Large intestine (tissue), 3 donors: ENCODE measurements at regions not wholly inside any gene's neighbourhood (a gene's known extent, or its start where the extent isn't known, plus 50 kb on each side); places are given as distances from the start of the nearest gene placed in this dataset.

Experiments used
- DNase-seq, 2 donors: peaks; one replicate each; pipeline versions ENCODE4 v3.0.0 to v3.0.0-alpha.2; 2013
- H3K27ac ChIP-seq: one replicate; pipeline ENCODE4 v1.5.1; 2013; ENCODE audit warnings: low read length
- H3K27me3 ChIP-seq: 2 replicates; pipeline ENCODE4 v1.6.1; 2013; ENCODE audit warnings: low read length; ENCODE audit not compliant: control insufficient read depth, insufficient read depth
- H3K36me3 ChIP-seq: 2 replicates; pipeline ENCODE4 v1.6.1; 2013; ENCODE audit warnings: low read length; ENCODE audit not compliant: control insufficient read depth, insufficient read depth
- H3K4me1 ChIP-seq: one replicate; pipeline ENCODE4 v1.6.1; 2013; ENCODE audit warnings: low read length; ENCODE audit not compliant: control insufficient read depth, insufficient read depth
- H3K4me3 ChIP-seq: one replicate; pipeline ENCODE4 v1.5.1; 2013; ENCODE audit warnings: low read length
- H3K9me3 ChIP-seq: one replicate; pipeline ENCODE4 v1.6.1; 2013; ENCODE audit warnings: mild to moderate bottlenecking, low read depth, low read length, moderate library complexity; ENCODE audit not compliant: control insufficient read depth
- WGBS: methylation state at CpG from one replicate; pipeline ENCODE4 v1.1.5; 2013; ENCODE audit warnings: low lambda C conversion rate; ENCODE audit not compliant: insufficient coverage; 5-methylcytosine and 5-hydroxymethylcytosine counted together

DNA sequence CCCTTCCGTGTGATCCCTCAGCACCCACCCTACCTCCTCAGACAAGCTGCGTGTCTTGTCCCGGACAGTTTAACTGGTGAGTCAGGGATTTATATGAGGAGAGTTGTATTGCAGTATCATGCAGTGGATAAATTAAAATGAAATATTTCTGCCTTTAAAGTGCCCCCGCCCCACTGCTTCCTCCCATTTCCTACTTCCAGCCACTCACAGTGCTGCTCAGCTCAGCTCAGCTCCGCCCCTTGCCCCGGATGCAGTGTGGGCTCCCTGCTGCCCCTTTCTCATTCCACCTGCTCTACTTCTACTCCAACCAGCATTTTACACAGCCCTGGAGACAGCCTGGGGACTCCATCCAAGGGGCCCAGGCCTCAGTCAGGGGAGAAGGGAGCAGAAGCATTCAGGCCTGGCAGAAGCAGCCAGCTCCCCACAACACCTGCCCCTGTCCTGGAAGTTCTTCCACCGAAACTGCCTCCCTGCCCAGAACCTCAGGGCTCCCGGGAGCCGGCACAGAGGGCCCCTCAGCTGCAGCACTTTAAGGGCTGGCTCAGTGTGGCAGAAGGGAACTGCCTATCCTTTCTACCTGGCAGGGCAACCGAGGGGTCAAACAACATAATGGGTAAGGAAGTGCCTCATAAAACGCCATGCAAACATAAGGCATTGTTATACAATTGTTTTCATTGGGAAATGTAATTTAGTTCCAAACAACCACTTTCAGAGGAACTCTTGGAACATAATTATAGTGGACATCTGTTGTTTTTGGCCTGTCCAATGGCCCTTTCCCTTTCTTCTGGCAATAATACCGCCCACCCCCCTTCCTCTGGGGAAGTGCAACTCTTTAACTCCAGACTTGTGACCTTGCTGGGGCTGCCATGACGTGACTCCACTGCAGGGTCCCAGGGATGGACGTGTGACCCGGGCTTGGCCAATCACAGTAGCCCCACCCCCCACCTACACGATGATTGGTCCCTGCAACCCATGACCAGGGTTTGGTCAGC lies 102.3 kb downstream of the LIPG start:
- Histone ChIP-seq H3K9me3 (no peaks in the 10 kb centered on the region), H3K4me1 (peaks cover 15% of the 10 kb centered on the region), H3K36me3 (no peaks in the 10 kb centered on the region), H3K27me3 (no peaks in the 10 kb centered on the region), H3K4me3 (no peak overlapping the region), H3K27ac (no peak overlapping the region)
- no CpG with 5 or more reads among the region's 16 CpGs for WGBS
- no peak for DNase-seq

DNA sequence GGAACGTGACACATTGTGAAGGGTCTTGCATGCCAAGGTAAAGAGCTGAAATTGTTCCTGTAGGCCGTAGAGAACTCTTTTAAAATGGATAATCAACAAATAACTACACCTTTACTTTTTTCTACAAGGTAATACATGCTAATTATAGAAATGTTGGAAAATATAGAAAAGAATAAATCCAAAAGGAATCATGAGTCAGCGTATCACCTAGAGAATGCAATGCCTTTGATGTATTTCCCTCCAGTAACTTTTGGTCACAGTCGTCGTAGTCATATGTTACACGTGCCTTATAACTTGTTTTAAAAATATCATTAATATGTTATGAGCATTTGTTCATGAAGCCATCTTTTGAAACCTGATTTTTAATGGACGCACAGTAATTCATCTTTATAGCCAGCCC lies 100.6 kb downstream of the LIPG start:
- no peak overlapping the region for H3K4me3 ChIP-seq
- 100% methylated on average over 3 of the region's 7 CpGs for WGBS
- H3K36me3 ChIP-seq, result no peaks in the 10 kb centered on the region
- H3K9me3 ChIP-seq, result no peaks in the 10 kb centered on the region
- no peak for DNase-seq
- no peak overlapping the region for H3K27ac ChIP-seq
- H3K4me1 ChIP-seq, result peaks cover 26% of the 10 kb centered on the region
- no peaks in the 10 kb centered on the region for H3K27me3 ChIP-seq

DNA sequence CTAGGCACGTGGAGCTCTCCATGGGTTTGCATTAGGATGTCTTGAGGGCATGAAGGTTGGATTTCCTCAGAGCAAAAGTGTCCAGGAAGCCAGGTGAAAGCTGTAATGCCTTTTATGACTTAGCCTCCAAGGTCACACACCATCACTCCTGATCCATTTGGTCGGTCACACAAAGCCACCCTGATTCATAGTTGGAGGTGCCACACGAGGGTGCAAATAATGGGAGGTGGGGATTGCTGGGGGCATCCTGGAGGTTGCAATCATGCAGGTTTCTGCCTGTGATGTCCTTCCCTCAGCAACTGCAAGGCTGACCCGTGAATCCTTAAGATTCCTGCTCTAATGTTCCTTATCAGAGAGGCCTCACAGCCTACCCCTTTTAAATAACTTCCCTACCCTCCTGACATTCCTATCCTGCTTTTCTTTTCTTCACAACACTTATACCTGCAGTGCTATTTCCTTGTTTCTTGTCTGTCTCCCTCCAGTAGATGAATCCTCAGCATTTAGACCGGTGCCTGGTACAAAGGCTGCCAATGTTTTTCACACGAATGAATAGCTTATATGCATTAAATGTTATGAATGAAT lies 97.1 kb downstream of the LIPG start:
- H3K4me1 ChIP-seq, result peaks cover 21% of the 10 kb centered on the region
- no peaks in the 10 kb centered on the region for H3K36me3 ChIP-seq
- H3K27me3 ChIP-seq, result no peaks in the 10 kb centered on the region
- peak; percentile 67 to 71 for DNase-seq
- no peaks in the 10 kb centered on the region for H3K9me3 ChIP-seq
- WGBS, result no CpG with 5 or more reads among the region's 6 CpGs
- peak overlapping the region; percentile 69 for H3K27ac ChIP-seq
- no peak overlapping the region for H3K4me3 ChIP-seq

DNA sequence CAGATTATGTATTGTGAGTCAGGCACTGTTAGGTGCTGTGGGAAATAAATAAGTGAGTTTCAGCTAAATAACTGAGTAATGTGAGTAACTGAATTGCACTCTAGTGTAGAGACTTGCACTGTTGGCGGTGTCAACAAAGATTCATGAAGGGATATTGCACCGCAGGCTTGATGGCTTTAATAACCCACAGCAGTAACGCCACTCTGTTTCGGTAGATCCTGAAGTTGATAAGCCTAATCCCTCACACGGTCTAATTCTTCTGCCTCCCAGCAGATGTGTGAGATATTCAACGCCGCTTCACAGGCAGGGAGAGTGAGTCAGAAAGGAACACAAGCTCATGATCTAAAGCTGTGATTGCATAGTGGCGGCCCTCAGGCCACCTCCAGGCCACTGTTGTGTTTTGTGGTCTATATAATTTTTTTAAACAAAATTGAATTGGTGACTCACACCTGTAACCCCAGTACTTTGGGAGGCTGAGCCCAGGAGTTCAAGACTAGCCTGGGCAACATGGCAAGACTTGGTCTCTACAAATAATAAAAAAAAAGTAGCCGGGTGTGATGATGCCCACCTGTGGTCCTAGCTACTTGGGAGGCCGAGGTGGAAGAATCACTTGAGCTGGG lies 94.3 kb downstream of the LIPG start:
- Histone ChIP-seq H3K9me3 (no peaks in the 10 kb centered on the region), H3K27me3 (no peaks in the 10 kb centered on the region), H3K4me1 (peaks cover 21% of the 10 kb centered on the region), H3K36me3 (no peaks in the 10 kb centered on the region), H3K4me3 (no peak overlapping the region), H3K27ac (no peak overlapping the region)
- no peak for DNase-seq
- WGBS, result no CpG with 5 or more reads among the region's 10 CpGs

DNA sequence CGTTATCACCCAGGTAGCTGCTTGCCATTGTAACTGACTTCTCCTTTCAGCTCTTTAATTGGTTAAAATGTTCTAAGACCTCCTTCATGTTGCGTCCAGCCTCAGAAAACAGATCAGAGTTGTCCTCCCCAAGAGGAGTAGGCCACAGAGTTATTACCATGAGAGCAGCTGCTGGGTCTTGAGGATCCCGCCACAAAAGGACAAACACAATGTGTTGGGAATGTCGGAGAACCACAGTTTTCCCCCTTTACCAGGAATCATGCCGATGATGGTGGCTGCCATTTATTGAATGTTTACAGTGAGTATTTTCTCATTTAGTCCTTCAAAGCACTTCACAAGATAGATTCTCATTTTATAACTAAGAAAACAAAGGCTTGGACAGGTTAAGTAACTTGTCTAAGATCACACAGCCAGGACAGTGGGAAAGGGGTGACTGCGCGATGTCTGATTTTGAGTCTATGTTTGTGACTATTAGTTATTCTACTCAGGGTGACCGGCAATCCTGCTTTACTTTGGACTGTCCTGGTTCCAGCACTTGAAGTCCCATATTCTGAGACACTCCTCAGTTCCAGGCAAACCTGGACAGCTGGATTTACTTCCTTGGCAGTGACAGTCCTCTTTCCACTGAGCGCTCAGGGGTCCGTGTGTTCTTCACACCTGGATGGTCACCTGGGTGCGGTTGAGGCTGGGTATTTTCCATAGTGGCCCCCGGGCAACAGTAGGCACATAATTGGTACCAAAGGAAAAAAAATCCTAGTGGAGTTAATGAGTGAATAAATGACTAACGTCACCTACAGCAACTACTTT lies 93.6 kb downstream of the LIPG start:
- H3K36me3 ChIP-seq, result no peaks in the 10 kb centered on the region
- no peak overlapping the region for H3K27ac ChIP-seq
- H3K27me3 ChIP-seq, result no peaks in the 10 kb centered on the region
- WGBS, result 100% methylated on average over 1 of the region's 13 CpGs
- no peak for DNase-seq
- H3K9me3 ChIP-seq, result no peaks in the 10 kb centered on the region
- H3K4me3 ChIP-seq, result no peak overlapping the region
- peaks cover 18% of the 10 kb centered on the region for H3K4me1 ChIP-seq

DNA sequence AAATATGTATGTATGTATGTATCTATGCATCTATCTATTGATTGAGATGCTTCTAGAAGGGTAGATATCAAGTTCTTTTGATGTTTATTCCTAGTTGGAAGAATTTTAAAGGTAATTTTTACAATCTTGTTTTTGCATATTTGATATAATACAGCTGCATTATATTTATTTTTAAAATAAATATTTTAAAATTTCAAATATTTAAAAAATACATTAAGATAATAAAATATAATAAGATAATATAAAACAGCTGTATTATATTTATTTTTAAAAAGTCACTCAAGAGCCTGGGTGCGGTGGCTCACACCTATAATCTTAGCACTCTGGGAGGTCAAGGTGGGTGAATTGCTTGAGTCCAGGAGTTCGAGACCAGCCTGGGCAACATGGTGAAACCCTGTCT lies 92.5 kb downstream of the LIPG start:
- Histone ChIP-seq H3K27ac (no peak overlapping the region), H3K4me1 (peaks cover 12% of the 10 kb centered on the region), H3K4me3 (no peak overlapping the region), H3K36me3 (no peaks in the 10 kb centered on the region), H3K27me3 (no peaks in the 10 kb centered on the region), H3K9me3 (no peaks in the 10 kb centered on the region)
- no peak for DNase-seq
- WGBS, result no CpG with 5 or more reads among the region's 2 CpGs

DNA sequence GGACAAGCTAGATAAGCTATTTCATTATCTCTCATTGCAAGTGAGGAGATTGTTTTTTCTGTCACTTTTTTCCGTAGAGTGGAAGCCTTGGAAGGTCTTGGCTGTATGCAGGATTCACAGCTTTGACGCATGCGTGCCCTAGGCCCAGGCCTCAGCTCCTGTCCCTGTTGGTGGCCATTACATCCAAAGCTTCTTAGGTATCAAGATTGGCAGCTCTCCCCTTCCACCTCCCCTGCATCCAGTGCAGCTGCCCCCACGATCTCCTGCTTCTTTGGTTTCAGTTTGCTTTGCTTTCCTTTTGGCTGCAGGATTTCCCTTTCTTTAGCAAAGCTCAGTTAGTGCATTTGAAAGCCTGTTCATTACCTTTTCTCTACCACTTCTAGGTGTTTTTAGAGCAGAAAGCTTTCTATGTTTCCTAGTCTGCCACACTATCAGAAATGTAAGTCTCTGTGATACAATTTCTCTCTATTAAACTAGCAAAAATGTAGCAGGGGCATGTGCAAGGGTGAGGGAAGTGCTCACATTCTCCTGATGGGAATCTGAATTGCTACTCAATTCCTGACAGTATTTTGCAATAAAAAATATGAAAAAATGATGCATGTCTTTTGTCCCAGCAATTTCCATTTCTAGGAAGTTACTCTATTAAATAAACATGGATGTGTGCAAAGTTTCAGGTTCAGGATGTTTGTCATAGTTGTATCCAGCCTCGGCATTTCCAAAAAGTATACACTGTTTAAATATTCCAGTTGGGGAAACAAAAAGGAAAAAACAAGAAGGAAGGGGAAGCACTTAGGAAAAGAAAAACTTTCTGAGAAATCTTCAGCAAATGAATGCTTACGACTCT lies 91.2 kb downstream of the LIPG start:
- Histone ChIP-seq H3K9me3 (no peaks in the 10 kb centered on the region), H3K36me3 (no peaks in the 10 kb centered on the region), H3K4me1 (peaks cover 1% of the 10 kb centered on the region), H3K4me3 (no peak overlapping the region), H3K27ac (no peak overlapping the region), H3K27me3 (no peaks in the 10 kb centered on the region)
- no peak for DNase-seq
- WGBS, result 85% methylated on average over 2 of the region's 6 CpGs

DNA sequence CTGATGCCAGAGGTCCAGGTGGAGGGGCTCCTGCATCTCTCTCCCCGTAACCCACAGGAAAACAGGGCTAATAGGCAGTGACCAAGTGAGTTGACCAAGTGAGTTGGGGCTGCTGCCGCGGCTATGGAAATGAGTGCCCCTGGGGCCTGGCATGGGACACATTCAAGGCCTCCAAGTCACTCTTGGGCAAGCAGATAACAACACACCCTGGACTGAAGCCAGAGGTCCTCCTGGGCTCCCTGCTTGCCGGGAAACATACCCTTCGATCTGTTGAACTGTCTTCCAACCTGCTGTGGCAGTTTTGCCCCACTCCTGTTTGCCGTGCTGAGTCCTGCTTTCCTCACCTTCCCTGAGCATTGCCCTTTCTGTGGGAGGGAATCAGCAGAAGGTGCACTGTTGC lies 89.2 kb downstream of the LIPG start:
- WGBS, result no CpG with 5 or more reads among the region's 6 CpGs
- H3K4me1 ChIP-seq, result peaks cover 16% of the 10 kb centered on the region
- DNase-seq, result no peak
- no peaks in the 10 kb centered on the region for H3K36me3 ChIP-seq
- no peak overlapping the region for H3K27ac ChIP-seq
- no peaks in the 10 kb centered on the region for H3K27me3 ChIP-seq
- H3K4me3 ChIP-seq, result no peak overlapping the region
- H3K9me3 ChIP-seq, result no peaks in the 10 kb centered on the region

DNA sequence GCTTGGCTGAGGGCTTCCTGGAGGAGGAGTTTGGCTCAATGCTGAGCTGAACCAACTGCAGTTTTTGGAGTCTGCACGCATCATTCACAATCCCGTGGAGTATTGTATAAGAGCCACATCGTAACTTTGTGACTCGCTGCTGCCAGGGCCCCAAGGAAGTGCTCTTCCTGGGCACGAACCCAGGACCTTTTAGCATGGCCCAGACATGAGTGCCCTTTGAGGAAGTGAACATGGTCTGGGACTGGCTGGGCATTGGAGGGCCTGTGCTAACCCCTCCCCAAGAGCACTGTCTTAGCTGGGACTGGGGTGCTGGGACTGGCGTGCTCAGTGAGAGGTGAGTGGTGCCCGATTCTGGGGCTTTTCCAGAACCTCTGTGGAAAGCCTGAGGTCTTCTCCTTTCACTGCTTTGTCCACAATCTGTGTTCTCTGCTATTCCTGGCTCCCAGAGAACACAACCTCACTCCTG lies 88.6 kb downstream of the LIPG start:
- no peaks in the 10 kb centered on the region for H3K36me3 ChIP-seq
- no peaks in the 10 kb centered on the region for H3K27me3 ChIP-seq
- H3K27ac ChIP-seq, result no peak overlapping the region
- no peaks in the 10 kb centered on the region for H3K9me3 ChIP-seq
- H3K4me3 ChIP-seq, result no peak overlapping the region
- no peak for DNase-seq
- WGBS, result no CpG with 5 or more reads among the region's 7 CpGs
- peaks cover 16% of the 10 kb centered on the region for H3K4me1 ChIP-seq
